ENCODE measurements at regions not wholly inside any gene's neighbourhood (a gene's known extent, or its start where the extent isn't known, plus 50 kb on each side); places are given as distances from the start of the nearest gene placed in this dataset.

DNA sequence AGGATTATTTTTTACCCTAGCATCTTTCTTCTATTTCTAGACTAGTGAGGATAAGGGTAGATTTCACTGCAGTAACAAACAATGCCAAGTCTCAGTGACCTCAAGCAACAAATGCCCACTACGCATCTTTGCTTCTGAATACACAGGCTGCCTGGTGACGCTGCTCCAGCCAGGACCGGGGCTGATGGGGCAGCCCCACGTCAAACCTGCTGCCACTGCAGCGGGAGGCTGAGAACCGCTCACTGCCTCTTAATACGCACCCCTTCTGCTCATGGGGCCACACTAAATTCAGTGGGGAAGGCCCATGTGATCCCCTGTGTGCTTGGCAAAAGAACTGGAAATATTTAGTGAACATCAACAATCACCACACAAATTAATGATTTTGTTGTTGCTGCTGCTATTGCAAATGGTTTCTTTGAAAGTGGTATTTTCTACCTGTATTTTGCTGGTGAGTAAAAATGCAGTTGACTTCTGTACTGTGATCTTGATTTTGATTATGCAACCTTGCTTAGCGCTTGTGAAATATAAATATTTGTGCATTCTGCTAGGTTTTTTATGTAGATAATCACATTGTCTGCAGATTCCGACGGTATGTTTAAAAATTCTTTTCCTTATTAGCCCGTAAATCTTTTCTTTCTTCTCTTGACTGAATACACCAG is 139.5 kb upstream of the SPACA7 start:
- TF ChIP-seq, protein P1, sequence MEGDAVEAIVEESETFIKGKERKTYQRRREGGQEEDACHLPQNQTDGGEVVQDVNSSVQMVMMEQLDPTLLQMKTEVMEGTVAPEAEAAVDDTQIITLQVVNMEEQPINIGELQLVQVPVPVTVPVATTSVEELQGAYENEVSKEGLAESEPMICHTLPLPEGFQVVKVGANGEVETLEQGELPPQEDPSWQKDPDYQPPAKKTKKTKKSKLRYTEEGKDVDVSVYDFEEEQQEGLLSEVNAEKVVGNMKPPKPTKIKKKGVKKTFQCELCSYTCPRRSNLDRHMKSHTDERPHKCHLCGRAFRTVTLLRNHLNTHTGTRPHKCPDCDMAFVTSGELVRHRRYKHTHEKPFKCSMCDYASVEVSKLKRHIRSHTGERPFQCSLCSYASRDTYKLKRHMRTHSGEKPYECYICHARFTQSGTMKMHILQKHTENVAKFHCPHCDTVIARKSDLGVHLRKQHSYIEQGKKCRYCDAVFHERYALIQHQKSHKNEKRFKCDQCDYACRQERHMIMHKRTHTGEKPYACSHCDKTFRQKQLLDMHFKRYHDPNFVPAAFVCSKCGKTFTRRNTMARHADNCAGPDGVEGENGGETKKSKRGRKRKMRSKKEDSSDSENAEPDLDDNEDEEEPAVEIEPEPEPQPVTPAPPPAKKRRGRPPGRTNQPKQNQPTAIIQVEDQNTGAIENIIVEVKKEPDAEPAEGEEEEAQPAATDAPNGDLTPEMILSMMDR (IDR thresholded peaks at IDR 0.05): no peak
- no peak overlapping the region for H3K4me3 ChIP-seq
- intact Hi-C loops (cut with DNase I, micrococcal nuclease): no loop called here
- DNase-seq (no peak), ATAC-seq (no peak)
- no peaks in the 10 kb centered on the region for H3K36me3 ChIP-seq (ENCODE audit: low read depth)
- H3K9me3 ChIP-seq: no peaks in the 10 kb centered on the region
- H3K4me1 ChIP-seq (ENCODE audit: low read depth): no peaks in the 10 kb centered on the region

GRCh38 chr13:112238436-112238995 is 137.6 kb upstream of the SPACA7 start:
- TF ChIP-seq, protein P1 (IDR thresholded peaks at IDR 0.05): no peak
- no peak overlapping the region for H3K4me3 ChIP-seq
- DNase-seq (no peak), ATAC-seq (no peak)
- intact Hi-C loops (cut with DNase I, micrococcal nuclease): no loop called here
- H3K4me1 ChIP-seq (ENCODE audit: low read depth): no peaks in the 10 kb centered on the region
- no peaks in the 10 kb centered on the region for H3K9me3 ChIP-seq
- no peaks in the 10 kb centered on the region for H3K36me3 ChIP-seq (ENCODE audit: low read depth)

- DNase-seq (no peak), ATAC-seq (no peak)
- no peaks in the 10 kb centered on the region for H3K4me1 ChIP-seq (ENCODE audit: low read depth)
- H3K4me3 ChIP-seq: no peak overlapping the region
- intact Hi-C loops (cut with DNase I, micrococcal nuclease): no loop called here
- TF ChIP-seq, protein P1 (IDR thresholded peaks at IDR 0.05): no peak
- H3K36me3 ChIP-seq (ENCODE audit: low read depth): no peaks in the 10 kb centered on the region
- H3K9me3 ChIP-seq: no peaks in the 10 kb centered on the region
Observed at GRCh38 chr13:112240076-112240475, 136.1 kb upstream of the SPACA7 start.

- Histone ChIP-seq H3K36me3 (ENCODE audit: low read depth) (no peaks in the 10 kb centered on the region), H3K9me3 (no peaks in the 10 kb centered on the region), H3K4me1 (ENCODE audit: low read depth) (no peaks in the 10 kb centered on the region), H3K4me3 (no peak overlapping the region)
- TF ChIP-seq, protein P1 (IDR thresholded peaks at IDR 0.05): no peak
- DNase-seq: no peak
- intact Hi-C loops (cut with DNase I, micrococcal nuclease): no loop called here
- ATAC-seq: no peak
Observed at GRCh38 chr13:112241288-112241687, 134.9 kb upstream of the SPACA7 start.

GRCh38 chr13:112242777-112243176 is 133.4 kb upstream of the SPACA7 start:
- no peaks in the 10 kb centered on the region for H3K36me3 ChIP-seq (ENCODE audit: low read depth)
- DNase-seq (no peak), ATAC-seq (no peak)
- intact Hi-C loops (cut with DNase I, micrococcal nuclease): no loop called here
- TF ChIP-seq, protein P1 (IDR thresholded peaks at IDR 0.05): no peak
- no peak overlapping the region for H3K4me3 ChIP-seq
- H3K9me3 ChIP-seq: no peaks in the 10 kb centered on the region
- H3K4me1 ChIP-seq (ENCODE audit: low read depth): no peaks in the 10 kb centered on the region
